K562 (cell line): ENCODE measurements at regions not wholly inside any gene's neighbourhood (a gene's known extent, or its start where the extent isn't known, plus 50 kb on each side); places are given as distances from the start of the nearest gene placed in this dataset.

Experiments used
- ATAC-seq: fragments of 200-7000 bp; cut with Tn5 transposase; 3 replicates; pipeline ENCODE4 v1.9.1; 2020; ENCODE audit warnings: moderate library complexity
- BruUV-seq: library from RNA; stranded (reverse); fragments of 400-500 nt; replicated peaks from 2 replicates; lab custom pipeline; 2021; lab: Mats Ljungman, UMichigan
- CTCF ChIA-PET: fragments of 300-600 bp; formaldehyde crosslinking; extraction: SDS; loops from one replicate; lab custom pipeline; 2021; ENCODE audit warnings: low intra/inter-chr PET ratio; lab: Yijun Ruan, JAX
- POLR2A ChIA-PET: fragments of 300-600, 350-650 bp; sonication (Branson Sonifier 250); formaldehyde crosslinking; extraction: SDS; loops from one replicate; lab custom pipeline; 2021; ENCODE audit warnings: antibody characterized with exemption, inconsistent platforms; lab: Yijun Ruan, JAX
- DNase-seq, 4 experiments: peaks; one replicate each; pipeline versions ENCODE4 v3.0.0 to v3.0.0-alpha.2; 2011 to 2018; ENCODE audit warnings: low spot score in 3 of 4, mixed read lengths in 3 of 4; ENCODE audit errors: extremely low read depth in 1 of 4
- FAIRE-seq: peaks from 2 replicates; lab custom pipeline; 2011; peaks lifted over from hg19 to GRCh38; lab: Jason Lieb, UNC
- H2AFZ ChIP-seq: 2 replicates; pipeline ENCODE4 v1.6.0; 2011; ENCODE audit warnings: low read depth, low read length, control low read depth, inconsistent platforms
- H3K27ac ChIP-seq: fragments of 200-600 bp; 3 replicates; pipeline ENCODE4 v1.8.0; 2011; ENCODE audit warnings: low read depth, mild to moderate bottlenecking, control low read depth, inconsistent platforms, low read length, moderate library complexity, mixed read lengths; ENCODE audit errors: extremely low read depth
- H3K27me3 ChIP-seq, 2 experiments: fragments of 300-600 bp in 1 of 2; 2 replicates in 1 of 2; 3 replicates in 1 of 2; pipeline versions ENCODE4 v1.6.0 to v1.8.0; 2011; ENCODE audit warnings: inconsistent platforms in 2 of 2, low read length in 2 of 2, mild to moderate bottlenecking in 1 of 2, mixed read lengths in 1 of 2, moderate library complexity in 1 of 2; ENCODE audit not compliant: control insufficient read depth in 2 of 2, insufficient read depth in 2 of 2
- H3K36me3 ChIP-seq: fragments of 300-600 bp; 3 replicates; pipeline ENCODE4 v1.8.0; 2011; ENCODE audit warnings: mild to moderate bottlenecking, low read length, inconsistent platforms; ENCODE audit not compliant: control insufficient read depth, insufficient read depth
- H3K4me1 ChIP-seq, 2 experiments: fragments of 200-600 bp in 1 of 2; replicated peaks in 1 of 2; 2 replicates in 1 of 2; 3 replicates in 1 of 2; pipeline versions ENCODE4 v1.5.1 to v1.8.0; 2011; ENCODE audit warnings: inconsistent platforms in 2 of 2, low read length in 2 of 2, mild to moderate bottlenecking in 1 of 2, mixed read lengths in 1 of 2, moderate library complexity in 1 of 2; ENCODE audit not compliant: control insufficient read depth in 2 of 2, insufficient read depth in 2 of 2
- H3K4me2 ChIP-seq: 2 replicates; pipeline ENCODE4 v1.6.1; 2011; ENCODE audit warnings: low read length, control low read depth, inconsistent platforms, mixed read lengths; ENCODE audit not compliant: insufficient read depth
- H3K4me3 ChIP-seq: fragments of 200-600 bp; sonication (generic), shearing (Covaris generic); 2 replicates; pipeline ENCODE4 v1.5.1; 2016; ENCODE audit warnings: control low read depth, inconsistent platforms
- H3K79me2 ChIP-seq: fragments of 200-600 bp; 3 replicates; pipeline ENCODE4 v1.8.0; 2011; ENCODE audit warnings: low read length, inconsistent platforms; ENCODE audit not compliant: control insufficient read depth, insufficient read depth
- H3K9ac ChIP-seq, 2 experiments: 2 replicates each; pipeline versions ENCODE4 v1.6.0 to v1.6.1; 2011; ENCODE audit warnings: low read depth in 2 of 2, low read length in 2 of 2, control low read depth in 1 of 2, inconsistent platforms in 1 of 2, mild to moderate bottlenecking in 1 of 2, mixed read lengths in 1 of 2; ENCODE audit not compliant: insufficient read depth in 1 of 2
- H3K9me1 ChIP-seq: one replicate; pipeline ENCODE4 v1.6.0; 2011; ENCODE audit warnings: inconsistent platforms, mild to moderate bottlenecking, low read length, moderate library complexity; ENCODE audit not compliant: control insufficient read depth, insufficient read depth
- H3K9me3 ChIP-seq: replicated peaks from 2 replicates; pipeline ENCODE4 v1.5.1; 2011; ENCODE audit warnings: low read depth, low read length, inconsistent platforms; ENCODE audit not compliant: control insufficient read depth, insufficient read depth
- H4K20me1 ChIP-seq: replicated peaks from 2 replicates; pipeline ENCODE4 v1.6.1; 2011; ENCODE audit warnings: low read length, inconsistent platforms, mixed read lengths; ENCODE audit not compliant: control insufficient read depth, insufficient read depth
- AFF1 ChIP-seq, 2 experiments: fragments of 450-650 bp; IDR thresholded peaks; 2 replicates each; pipeline ENCODE4 v1.6.1; 2018; ENCODE audit warnings: mild to moderate bottlenecking in 2 of 2, low read depth in 1 of 2; ENCODE audit not compliant: partially characterized antibody in 2 of 2
- CREB5 ChIP-seq: fragments of 250-450 bp; sonication (Bioruptor Pico); IDR thresholded peaks from 2 replicates; pipeline ENCODE4 v1.5.0; 2020; ENCODE audit warnings: mild to moderate bottlenecking
- DDX20 ChIP-seq: fragments of 450-650 bp; IDR thresholded peaks from 2 replicates; pipeline ENCODE4 v1.6.1; 2016; ENCODE audit warnings: missing genetic modification characterization, low read depth, mild to moderate bottlenecking, missing compliant biosample characterization, moderate library complexity
- EWSR1 ChIP-seq: fragments of 450-650 bp; IDR thresholded peaks from 2 replicates; pipeline ENCODE4 v1.6.1; 2018; ENCODE audit warnings: borderline replicate concordance, mild to moderate bottlenecking, low read depth, moderate library complexity; ENCODE audit not compliant: partially characterized antibody
- FOXK2 ChIP-seq, 2 experiments: fragments of 450-650 bp; IDR thresholded peaks in 1 of 2; conservative IDR thresholded peaks in 1 of 2; 2 replicates each; pipeline ENCODE4 v1.6.1; 2016; ENCODE audit warnings: low read depth in 2 of 2, mild to moderate bottlenecking in 1 of 2
- HNRNPH1 ChIP-seq: fragments of 200-400 bp; formaldehyde crosslinking; optimal IDR thresholded peaks from 2 replicates; pipeline ENCODE3; 2017; ENCODE audit warnings: low read depth, mild to moderate bottlenecking, low read length, moderate library complexity
- MAFK ChIP-seq: IDR thresholded peaks from 2 replicates; pipeline ENCODE4 v1.6.1; 2011; ENCODE audit warnings: low read length, improper control_type of control experiment
- NR3C1 ChIP-seq: sonication (generic); formaldehyde crosslinking; IDR thresholded peaks from 2 replicates; pipeline ENCODE4 v1.8.1; 2022; ENCODE audit warnings: missing genetic modification reagents
- ZNF133 ChIP-seq: fragments of 250-450 bp; sonication (Bioruptor Pico); IDR thresholded peaks from 2 replicates; pipeline ENCODE4 v1.4.0; 2020; ENCODE audit warnings: mild to moderate bottlenecking
- ZNF140 ChIP-seq: fragments of 250-450 bp; sonication (Bioruptor Pico); IDR thresholded peaks from 2 replicates; pipeline ENCODE4 v1.8.0; 2021; ENCODE audit warnings: moderate library complexity, mild to moderate bottlenecking, inconsistent platforms
- ZNF175 ChIP-seq: fragments of 200-800 bp; sonication (Bioruptor generic); IDR thresholded peaks from 2 replicates; pipeline ENCODE4 v1.6.1; 2016; ENCODE audit warnings: low read depth, mild to moderate bottlenecking, missing genetic modification characterization, missing compliant biosample characterization
- WGBS: fragments of 100-300 bp; shearing (Covaris generic); methylation state at CpG from one replicate; pipeline ENCODE4 v1.1.6; 2016; ENCODE audit warnings: low coverage, mixed read lengths; ENCODE audit not compliant: insufficient coverage; ENCODE audit errors: missing lambda C conversion rate; 5-methylcytosine and 5-hydroxymethylcytosine counted together
- in situ Hi-C: fragments of 300-500 bp; cut with MboI; formaldehyde crosslinking; loops from 4 replicates; pipeline ENCODE4 v1.15.0; 2018; ENCODE audit warnings: inconsistent platforms, mixed read lengths
- intact Hi-C: fragments of 100-400 bp; cut with micrococcal nuclease; formaldehyde crosslinking; loops from 2 replicates; pipeline ENCODE4 v1.14.2; 2022
- TF ChIP-seq, protein P1 (sequence below), 2 experiments: fragments of 200-800 bp in 1 of 2; sonication (Bioruptor generic) in 1 of 2; sonication (generic) in 1 of 2; formaldehyde crosslinking in 1 of 2; IDR thresholded peaks in 1 of 2; conservative IDR thresholded peaks in 1 of 2; 2 replicates each; pipeline versions ENCODE4 v1.5.0 to v1.6.1; 2016 to 2020; ENCODE audit warnings: missing compliant biosample characterization in 1 of 2, missing genetic modification characterization in 1 of 2, missing genetic modification reagents in 1 of 2

DNA sequence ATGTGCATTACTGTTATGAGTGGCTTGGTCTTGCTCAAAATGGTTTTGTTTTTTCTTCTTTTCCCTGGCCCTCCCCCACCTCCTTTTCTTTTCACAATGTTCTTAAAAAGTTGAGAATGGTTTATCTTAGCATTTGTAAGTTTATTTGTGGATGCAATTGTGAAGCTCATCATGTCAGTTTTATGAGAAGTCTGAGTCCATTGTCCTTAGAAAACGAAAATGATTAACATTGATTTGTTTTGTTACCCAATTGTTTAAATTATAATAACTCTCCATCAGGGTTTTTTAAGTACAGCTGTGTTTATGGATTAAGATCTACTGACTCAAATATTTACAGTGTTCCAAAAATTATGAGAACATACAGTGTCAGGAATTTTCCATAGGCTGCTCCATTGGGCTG is 511.3 kb upstream of the PAPPA start:
- ATAC-seq = no peak
- ChIA-PET POLR2A (no interaction called here), CTCF (no interaction called here)
- Histone ChIP-seq H3K4me2 (no peak overlapping the region), H3K27ac (no peak overlapping the region), H3K9me3 (no peaks in the 10 kb centered on the region), H3K9ac (no peak overlapping the region), H3K4me1 (no peaks in the 10 kb centered on the region), H3K27me3 (no peaks in the 10 kb centered on the region), H4K20me1 (no peaks in the 10 kb centered on the region), H2AFZ (no peak overlapping the region), H3K36me3 (no peaks in the 10 kb centered on the region), H3K79me2 (no peaks in the 10 kb centered on the region), H3K9me1 (no peaks in the 10 kb centered on the region), H3K4me3 (no peak overlapping the region)
- 0% methylated on average over 1 of the region's 1 CpG for WGBS
- DNase-seq = no peak
- BruUV-seq = no TSS peak
- TF ChIP-seq CREB5 (CRISPR knock-in tag) (no peak), AFF1 (IDR thresholded peaks at IDR 0.05; ENCODE audit: low read depth in 1 of 2, partially characterized antibody in 2 of 2) (no peak), EWSR1 (no peak), ZNF133 (CRISPR knock-in tag) (no peak), ZNF140 (CRISPR knock-in tag) (no peak), FOXK2 (conservative IDR thresholded peaks at IDR 0.05 in 1 of 2, IDR thresholded peaks at IDR 0.05 in 1 of 2; ENCODE audit: low read depth in 2 of 2) (no peak), NR3C1 (CRISPR knock-in tag) (no peak), MAFK (no peak), ZNF175 (no peak), HNRNPH1 (no peak), DDX20 (tag) (no peak)
- TF ChIP-seq, protein P1, sequence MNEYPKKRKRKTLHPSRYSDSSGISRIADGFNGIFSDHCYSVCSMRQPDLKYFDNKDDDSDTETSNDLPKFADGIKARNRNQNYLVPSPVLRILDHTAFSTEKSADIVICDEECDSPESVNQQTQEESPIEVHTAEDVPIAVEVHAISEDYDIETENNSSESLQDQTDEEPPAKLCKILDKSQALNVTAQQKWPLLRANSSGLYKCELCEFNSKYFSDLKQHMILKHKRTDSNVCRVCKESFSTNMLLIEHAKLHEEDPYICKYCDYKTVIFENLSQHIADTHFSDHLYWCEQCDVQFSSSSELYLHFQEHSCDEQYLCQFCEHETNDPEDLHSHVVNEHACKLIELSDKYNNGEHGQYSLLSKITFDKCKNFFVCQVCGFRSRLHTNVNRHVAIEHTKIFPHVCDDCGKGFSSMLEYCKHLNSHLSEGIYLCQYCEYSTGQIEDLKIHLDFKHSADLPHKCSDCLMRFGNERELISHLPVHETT (CRISPR knock-in tag; conservative IDR thresholded peaks at IDR 0.05 in 1 of 2, IDR thresholded peaks at IDR 0.05 in 1 of 2) = no peak
- in situ Hi-C loops = no loop called here
- intact Hi-C loops = no loop called here
- no peak for FAIRE-seq
